Skeletal muscle cell (primary cell): ENCODE measurements at regions not wholly inside any gene's neighbourhood (a gene's known extent, or its start where the extent isn't known, plus 50 kb on each side); places are given as distances from the start of the nearest gene placed in this dataset.
"Not testable (repeated sequence)": the region's sequence is repeated elsewhere in the genome, so short reads cannot be mapped to it uniquely, and the experiment has no call there.

Source experiments
- DNase-seq: peaks from one replicate; pipeline ENCODE4 v3.0.0-alpha.2; 2010; ENCODE audit warnings: low read depth
- H3K4me3 ChIP-seq: 2 replicates; pipeline ENCODE4 v1.5.1; 2011; ENCODE audit warnings: low read depth, mild to moderate bottlenecking, control low read depth, low read length, moderate library complexity

GRCh38 chr6:93677264-93677965 lies 258.1 kb upstream of the EPHA7 start:
- H3K4me3 ChIP-seq = no peak overlapping the region
- DNase-seq = peak; percentile 9

- DNase-seq = no peak
- H3K4me3 ChIP-seq = no peak overlapping the region
These were observed 257.2 kb upstream of the EPHA7 start for GRCh38 chr6:93676581-93676980.

GRCh38 chr6:93675856-93676417 lies 256.6 kb upstream of the EPHA7 start:
- no peak for DNase-seq
- no peak overlapping the region for H3K4me3 ChIP-seq

GRCh38 chr6:93663111-93663510 lies 243.8 kb upstream of the EPHA7 start:
- H3K4me3 ChIP-seq = no peak overlapping the region
- no peak for DNase-seq

- DNase-seq = no peak
- no peak overlapping the region for H3K4me3 ChIP-seq
These were observed 235.2 kb upstream of the EPHA7 start for GRCh38 chr6:93654548-93654947.

GRCh38 chr6:93644611-93645010 lies 225.3 kb upstream of the EPHA7 start:
- no peak overlapping the region for H3K4me3 ChIP-seq
- no peak for DNase-seq

- no peak for DNase-seq
These were observed 219.8 kb upstream of the EPHA7 start for GRCh38 chr6:93639126-93639525.

GRCh38 chr6:93636987-93637664 lies 217.8 kb upstream of the EPHA7 start:
- H3K4me3 ChIP-seq, DNase-seq: not testable (repeated sequence)

More at GRCh38 chr6:93639126-93639525, 219.8 kb upstream of the EPHA7 start:
- no peak overlapping the region for H3K4me3 ChIP-seq

- DNase-seq = no peak
- no peak overlapping the region for H3K4me3 ChIP-seq
These were observed 205.0 kb upstream of the EPHA7 start for GRCh38 chr6:93624408-93624807.

GRCh38 chr6:93621442-93621841 lies 202.1 kb upstream of the EPHA7 start:
- H3K4me3 ChIP-seq = no peak overlapping the region
- no peak for DNase-seq

- no peak overlapping the region for H3K4me3 ChIP-seq
- no peak for DNase-seq
These were observed 185.6 kb upstream of the EPHA7 start for GRCh38 chr6:93604951-93605350.

GRCh38 chr6:93592417-93592816 lies 173.1 kb upstream of the EPHA7 start:
- DNase-seq = no peak
- no peak overlapping the region for H3K4me3 ChIP-seq

GRCh38 chr6:93586306-93586705 lies 166.9 kb upstream of the EPHA7 start:
- no peak for DNase-seq
- H3K4me3 ChIP-seq = no peak overlapping the region

- DNase-seq = no peak
- no peak overlapping the region for H3K4me3 ChIP-seq
These were observed 164.9 kb upstream of the EPHA7 start for GRCh38 chr6:93584300-93584699.

GRCh38 chr6:93581371-93581770 lies 162.0 kb upstream of the EPHA7 start:
- H3K4me3 ChIP-seq = no peak overlapping the region
- DNase-seq = no peak

- no peak for DNase-seq
- H3K4me3 ChIP-seq = no peak overlapping the region
These were observed 161.1 kb upstream of the EPHA7 start for GRCh38 chr6:93580446-93580845.

- DNase-seq = no peak
- H3K4me3 ChIP-seq = no peak overlapping the region
These were observed 156.3 kb upstream of the EPHA7 start for GRCh38 chr6:93575495-93576267.

GRCh38 chr6:93574299-93574698 lies 154.9 kb upstream of the EPHA7 start:
- H3K4me3 ChIP-seq = no peak overlapping the region
- DNase-seq = no peak

GRCh38 chr6:93571346-93571745 lies 152.0 kb upstream of the EPHA7 start:
- no peak overlapping the region for H3K4me3 ChIP-seq
- no peak for DNase-seq

- H3K4me3 ChIP-seq = no peak overlapping the region
These were observed 148.8 kb upstream of the EPHA7 start for GRCh38 chr6:93568169-93568568.

More at GRCh38 chr6:93568169-93568568, 148.8 kb upstream of the EPHA7 start:
- DNase-seq = no peak
